AG04449 (cell line): ENCODE measurements at regions not wholly inside any gene's neighbourhood (a gene's known extent, or its start where the extent isn't known, plus 50 kb on each side); places are given as distances from the start of the nearest gene placed in this dataset.

Source experiments
- CTCF ChIA-PET: fragments of 350-600 bp; formaldehyde crosslinking; extraction: SDS; loops from one replicate; lab custom pipeline; 2021; ENCODE audit warnings: antibody characterized with exemption; lab: Yijun Ruan, JAX
- POLR2A ChIA-PET: fragments of 400-600, 350-600 bp; formaldehyde crosslinking; extraction: SDS; loops from one replicate; lab custom pipeline; 2020; ENCODE audit warnings: antibody characterized with exemption, inconsistent platforms; lab: Yijun Ruan, JAX
- DNase-seq: peaks from one replicate; pipeline ENCODE4 v3.0.0-alpha.2; 2010; ENCODE audit warnings: low read depth, low spot score
- H3K4me3 ChIP-seq: 2 replicates; pipeline ENCODE4 v1.5.1; 2011; ENCODE audit warnings: low read depth, mild to moderate bottlenecking, control low read depth, low read length
- CTCF ChIP-seq: IDR thresholded peaks from one replicate; pipeline ENCODE4 v1.5.1; 2011; ENCODE audit warnings: mild to moderate bottlenecking, moderate library complexity, low read length, control low read depth, inconsistent platforms; ENCODE audit not compliant: insufficient read depth; ENCODE audit errors: missing control alignments

DNA sequence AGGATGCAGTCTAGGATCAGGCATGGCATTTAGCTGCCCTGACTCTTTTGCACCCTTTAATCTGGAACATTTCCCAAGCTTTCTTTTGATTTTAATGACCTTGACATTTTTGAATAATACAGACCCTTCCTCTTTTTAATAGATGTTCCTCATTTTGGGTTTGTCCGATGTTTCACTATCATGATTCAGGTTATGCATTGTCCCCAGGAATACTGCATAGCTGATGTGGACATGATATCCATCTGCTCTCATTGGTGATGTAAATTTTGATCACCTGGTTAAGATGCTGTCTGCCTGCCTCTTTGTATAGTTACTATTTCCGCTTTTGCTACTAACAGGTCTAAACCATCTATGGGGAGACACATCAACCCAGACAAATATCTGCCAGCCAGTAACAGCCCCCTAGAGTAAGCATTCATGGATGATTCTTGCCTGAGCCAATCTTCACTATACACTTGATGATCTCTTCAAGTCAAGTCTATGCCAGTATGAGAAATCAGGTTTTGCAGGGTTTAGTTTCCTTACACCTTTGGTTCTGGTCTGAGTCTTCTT, 50.6 kb upstream of the ULK4 start:
- POLR2A ChIA-PET = interaction anchor here (0.6 kb wide), 1 partner anchor 60 kb away, joined by 5 read pairs; no protein-coding TSS in a partner anchor
- no peak for DNase-seq
- CTCF ChIA-PET = interaction anchor here (0.8 to 1.8 kb wide), 3 partner anchors 15 to 179 kb away, joined by 3 to 22 read pairs (median 9); no protein-coding TSS in a partner anchor
- no peak overlapping the region for H3K4me3 ChIP-seq
- TF ChIP-seq CTCF = no peak
